Lung (tissue), 11 donors: ENCODE measurements at regions not wholly inside any gene's neighbourhood (a gene's known extent, or its start where the extent isn't known, plus 50 kb on each side); places are given as distances from the start of the nearest gene placed in this dataset.

Source experiments
- ATAC-seq: fragments of 200-7000 bp; cut with Tn5 transposase; one replicate; pipeline ENCODE4 v1.9.1; 2020; ENCODE audit warnings: moderate number of reproducible peaks; ENCODE audit not compliant: insufficient read depth, low FRiP score
- DNase-seq, 3 donors: peaks; one replicate each; pipeline ENCODE4 v3.0.0-alpha.2; 2013 to 2017
- H3K27ac ChIP-seq, 2 donors: one replicate each; pipeline ENCODE4 v1.5.1; 2013; ENCODE audit warnings: mild to moderate bottlenecking in 2 of 2, moderate library complexity in 2 of 2, control low read depth in 1 of 2, inconsistent platforms in 1 of 2, low read depth in 1 of 2, low read length in 1 of 2
- H3K27me3 ChIP-seq, 3 donors: one replicate each; pipeline ENCODE4 v1.5.1; 2013; ENCODE audit warnings: low read length in 2 of 3; ENCODE audit not compliant: control insufficient read depth in 3 of 3, insufficient read depth in 3 of 3
- H3K36me3 ChIP-seq, 4 donors: one replicate each; pipeline ENCODE4 v1.5.1; 2013; ENCODE audit warnings: low read length in 4 of 4, mild to moderate bottlenecking in 1 of 4, moderate library complexity in 1 of 4; ENCODE audit not compliant: control insufficient read depth in 4 of 4, insufficient read depth in 4 of 4
- H3K4me1 ChIP-seq, 5 donors: one replicate each; pipeline ENCODE4 v1.5.1; 2013; ENCODE audit warnings: low read length in 5 of 5, mild to moderate bottlenecking in 2 of 5, moderate library complexity in 1 of 5; ENCODE audit not compliant: control insufficient read depth in 5 of 5, insufficient read depth in 5 of 5
- H3K4me3 ChIP-seq: one replicate; pipeline ENCODE4 v1.5.1; 2013; ENCODE audit warnings: mild to moderate bottlenecking, control low read depth, moderate library complexity
- H3K9ac ChIP-seq, 2 donors: one replicate each; pipeline ENCODE4 v1.5.1; 2013; ENCODE audit warnings: low read length in 2 of 2, control low read depth in 1 of 2; ENCODE audit not compliant: insufficient read depth in 1 of 2
- H3K9me3 ChIP-seq, 4 donors: one replicate each; pipeline ENCODE4 v1.5.1; 2013; ENCODE audit warnings: low read length in 3 of 4, mild to moderate bottlenecking in 1 of 4, moderate library complexity in 1 of 4; ENCODE audit not compliant: control insufficient read depth in 4 of 4, insufficient read depth in 3 of 4
- WGBS, 2 donors: extraction: QIAGEN DNeasy Blood & Tissue Kit; methylation state at CpG; one replicate each; pipeline ENCODE4 v1.1.7; 2013; 5-methylcytosine and 5-hydroxymethylcytosine counted together
- TF ChIP-seq, protein P1 (sequence below): IDR thresholded peaks from 2 replicates; pipeline ENCODE4 v1.5.1; 2012; ENCODE audit warnings: mild to moderate bottlenecking; ENCODE audit errors: control extremely low read depth, extremely low read depth
- donor health status: control.
- donor health status: control.
- donor health status: Bipolar disorder and iron deficiency.
- donor health status: healthy.
- donor health status: DM: yes; HTN: yes; CAD: no.

DNA sequence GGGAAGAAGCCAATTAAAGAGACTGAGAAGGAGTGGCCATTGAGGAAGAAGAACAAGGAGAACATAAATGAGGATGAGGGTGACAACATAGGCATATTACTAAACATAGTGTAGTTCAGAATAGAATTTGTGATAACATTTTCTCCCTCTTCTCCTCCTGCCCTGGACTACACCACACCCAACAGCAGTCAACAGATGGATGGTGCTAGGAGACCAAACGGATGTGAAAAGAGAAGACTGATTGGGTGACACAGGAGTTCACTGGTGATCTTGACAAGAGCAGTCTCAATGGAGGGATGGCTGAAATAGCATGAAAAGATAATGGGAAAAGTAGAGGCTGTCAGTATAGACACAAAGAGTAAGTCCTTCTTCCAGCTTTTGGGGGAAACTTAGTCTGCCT is 226.5 kb upstream of the FGF13 start:
- DNase-seq (no peak), ATAC-seq (no peak)
- Histone ChIP-seq H3K36me3 (no peaks in the 10 kb centered on the region), H3K9me3 (no peaks in the 10 kb centered on the region), H3K27ac (no peak overlapping the region), H3K9ac (no peak overlapping the region), H3K4me3 (no peak overlapping the region), H3K4me1 (no peaks in the 10 kb centered on the region), H3K27me3 (peaks cover 0 to 3% (median 0%) of the 10 kb centered on the region in 3 donors)
- WGBS, 2 donors, result 64 to 67% methylated on average over 1 of the region's 1 CpG
- TF ChIP-seq, protein P1, sequence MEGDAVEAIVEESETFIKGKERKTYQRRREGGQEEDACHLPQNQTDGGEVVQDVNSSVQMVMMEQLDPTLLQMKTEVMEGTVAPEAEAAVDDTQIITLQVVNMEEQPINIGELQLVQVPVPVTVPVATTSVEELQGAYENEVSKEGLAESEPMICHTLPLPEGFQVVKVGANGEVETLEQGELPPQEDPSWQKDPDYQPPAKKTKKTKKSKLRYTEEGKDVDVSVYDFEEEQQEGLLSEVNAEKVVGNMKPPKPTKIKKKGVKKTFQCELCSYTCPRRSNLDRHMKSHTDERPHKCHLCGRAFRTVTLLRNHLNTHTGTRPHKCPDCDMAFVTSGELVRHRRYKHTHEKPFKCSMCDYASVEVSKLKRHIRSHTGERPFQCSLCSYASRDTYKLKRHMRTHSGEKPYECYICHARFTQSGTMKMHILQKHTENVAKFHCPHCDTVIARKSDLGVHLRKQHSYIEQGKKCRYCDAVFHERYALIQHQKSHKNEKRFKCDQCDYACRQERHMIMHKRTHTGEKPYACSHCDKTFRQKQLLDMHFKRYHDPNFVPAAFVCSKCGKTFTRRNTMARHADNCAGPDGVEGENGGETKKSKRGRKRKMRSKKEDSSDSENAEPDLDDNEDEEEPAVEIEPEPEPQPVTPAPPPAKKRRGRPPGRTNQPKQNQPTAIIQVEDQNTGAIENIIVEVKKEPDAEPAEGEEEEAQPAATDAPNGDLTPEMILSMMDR, result no peak

DNA sequence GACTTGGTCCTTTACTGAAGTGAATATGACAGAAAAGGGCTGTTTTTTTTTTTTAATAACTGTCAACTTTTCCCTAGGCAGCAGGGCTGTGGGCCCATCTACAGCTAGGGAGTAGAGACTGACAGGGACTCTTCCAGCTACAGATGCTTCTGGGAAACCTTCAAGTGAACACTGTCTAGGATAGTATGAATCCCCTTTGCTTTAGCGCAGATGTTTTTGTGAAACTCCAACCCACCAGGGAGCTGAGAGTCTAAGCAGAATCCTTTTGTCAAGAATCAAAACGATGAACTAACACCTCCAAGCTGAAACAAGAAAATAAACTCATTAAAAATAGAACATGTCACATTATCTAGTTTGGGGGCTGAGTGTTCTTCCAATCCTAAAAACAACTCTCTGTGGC is 219.7 kb upstream of the FGF13 start:
- Histone ChIP-seq H3K27me3 (peaks cover 0 to 3% (median 0%) of the 10 kb centered on the region in 3 donors), H3K27ac (no peak overlapping the region), H3K4me1 (peaks cover 0 to 4% (median 0%) of the 10 kb centered on the region in 5 donors), H3K4me3 (no peak overlapping the region), H3K9ac (no peak overlapping the region), H3K36me3 (no peaks in the 10 kb centered on the region), H3K9me3 (no peaks in the 10 kb centered on the region)
- WGBS, 2 donors, result 66 to 92% methylated on average over 2 of the region's 2 CpGs
- TF ChIP-seq, protein P1, result no peak
- DNase-seq (no peak), ATAC-seq (no peak)

DNA sequence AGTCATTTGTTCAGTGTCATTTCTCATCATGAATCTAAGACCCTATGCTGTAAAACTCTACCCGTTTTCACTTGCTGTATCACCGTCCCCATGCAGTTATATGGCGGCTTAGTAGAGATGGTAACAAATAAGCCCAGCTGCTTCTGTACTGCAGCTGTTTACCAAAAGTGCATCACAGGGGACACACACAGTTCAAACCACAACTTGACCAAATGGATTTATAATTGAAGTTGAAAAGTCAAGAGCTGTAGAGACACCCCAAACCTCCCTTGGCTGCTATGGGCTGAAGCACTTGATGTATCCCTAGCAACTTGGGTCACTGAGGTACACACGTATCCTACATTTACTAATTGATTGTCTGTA is 219.0 kb upstream of the FGF13 start:
- no peaks in the 10 kb centered on the region for H3K9me3 ChIP-seq
- DNase-seq, result no peak
- H3K27me3 ChIP-seq, result peaks cover 0 to 3% (median 0%) of the 10 kb centered on the region in 3 donors
- peaks cover 0 to 4% (median 0%) of the 10 kb centered on the region in 5 donors for H3K4me1 ChIP-seq
- WGBS, 2 donors, result 77 to 79% methylated on average over 4 of the region's 4 CpGs
- no peak overlapping the region for H3K27ac ChIP-seq
- ATAC-seq, result no peak
- no peak overlapping the region for H3K9ac ChIP-seq
- H3K36me3 ChIP-seq, result no peaks in the 10 kb centered on the region
- H3K4me3 ChIP-seq, result no peak overlapping the region
- TF ChIP-seq, protein P1, result no peak

DNA sequence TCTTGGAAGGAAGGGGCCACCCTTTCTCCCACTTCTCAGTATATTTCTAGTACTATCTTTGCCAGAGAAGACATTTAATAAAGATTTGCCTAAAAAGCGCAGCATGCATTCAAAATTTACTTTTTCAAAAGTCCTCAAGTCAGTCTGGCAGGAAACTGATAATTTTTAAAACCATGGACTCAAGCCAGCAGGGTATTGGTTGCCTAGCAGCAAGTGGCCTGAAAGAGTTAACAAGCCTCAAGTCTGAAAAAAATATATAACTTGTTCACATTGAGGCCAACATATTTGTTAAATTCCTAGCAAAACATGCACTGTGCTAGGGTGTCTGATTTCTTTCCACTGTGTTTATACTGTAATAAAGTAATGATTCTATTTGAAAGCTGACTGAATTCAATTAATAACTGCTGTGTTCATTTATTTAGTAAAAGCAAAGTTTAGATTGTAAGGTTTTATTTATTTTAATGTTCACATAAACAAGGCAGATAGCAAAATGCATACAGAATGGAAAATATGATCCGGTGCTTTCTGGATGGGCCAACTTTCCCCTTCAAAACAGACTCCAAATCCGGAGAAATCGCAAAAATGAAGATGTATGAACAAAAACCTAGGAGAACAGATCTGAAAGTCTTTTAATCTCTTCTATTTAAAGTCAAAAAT is 218.5 kb upstream of the FGF13 start:
- WGBS, 2 donors, result 64 to 79% methylated on average over 4 of the region's 4 CpGs
- no peak for ATAC-seq
- TF ChIP-seq, protein P1, result no peak
- Histone ChIP-seq H3K4me1 (peaks cover 0 to 4% (median 0%) of the 10 kb centered on the region in 5 donors), H3K9me3 (no peaks in the 10 kb centered on the region), H3K9ac (no peak overlapping the region), H3K27ac (no peak overlapping the region), H3K4me3 (no peak overlapping the region), H3K27me3 (peaks cover 0 to 2% (median 2%) of the 10 kb centered on the region in 3 donors), H3K36me3 (no peaks in the 10 kb centered on the region)
- DNase-seq, result peak; percentile 19 to 63 (median 58)
